Activated CD4-positive, alpha-beta T cell treated with anti-CD3 and anti-CD28 coated beads, Interleukin-2, amount 50 U/mL, for 48 hours (primary cell): ENCODE measurements at regions not wholly inside any gene's neighbourhood (a gene's known extent, or its start where the extent isn't known, plus 50 kb on each side); places are given as distances from the start of the nearest gene placed in this dataset.

Source experiments
- DNase-seq, 2 experiments: peaks; one replicate each; pipeline ENCODE4 v3.0.0-alpha.2; 2020

DNA sequence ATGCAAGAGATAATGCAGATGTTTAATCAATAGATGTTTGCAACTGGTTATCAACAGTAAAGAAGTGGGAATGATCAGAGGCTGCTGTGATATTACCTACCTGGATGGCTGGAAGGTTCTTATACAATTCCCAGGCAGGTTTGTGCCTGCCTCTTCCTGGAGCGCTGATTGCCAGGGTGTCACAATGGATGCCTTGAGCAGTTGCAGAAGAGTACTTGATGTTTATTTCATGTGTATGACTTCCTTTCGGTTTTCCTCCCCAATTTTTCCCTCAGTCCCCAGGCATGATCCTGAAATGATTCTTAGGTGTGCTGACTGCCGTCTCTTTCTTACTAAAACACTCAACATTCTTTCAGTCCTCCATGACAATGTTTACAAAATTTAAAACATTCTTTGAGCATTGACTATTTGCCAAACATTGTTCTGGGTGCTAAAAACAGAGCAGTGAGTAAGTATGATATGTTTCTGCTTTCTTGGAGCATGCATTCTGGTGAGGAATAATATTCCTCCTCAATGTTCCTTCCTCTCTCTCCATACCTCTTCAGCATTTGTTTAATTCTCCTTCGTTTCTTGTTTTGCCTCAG lies 416.6 kb upstream of the TRIB2 start:
- DNase-seq: no peak

- no peak for DNase-seq
Observed at GRCh38 chr2:12300927-12301326, 415.8 kb upstream of the TRIB2 start.

DNA sequence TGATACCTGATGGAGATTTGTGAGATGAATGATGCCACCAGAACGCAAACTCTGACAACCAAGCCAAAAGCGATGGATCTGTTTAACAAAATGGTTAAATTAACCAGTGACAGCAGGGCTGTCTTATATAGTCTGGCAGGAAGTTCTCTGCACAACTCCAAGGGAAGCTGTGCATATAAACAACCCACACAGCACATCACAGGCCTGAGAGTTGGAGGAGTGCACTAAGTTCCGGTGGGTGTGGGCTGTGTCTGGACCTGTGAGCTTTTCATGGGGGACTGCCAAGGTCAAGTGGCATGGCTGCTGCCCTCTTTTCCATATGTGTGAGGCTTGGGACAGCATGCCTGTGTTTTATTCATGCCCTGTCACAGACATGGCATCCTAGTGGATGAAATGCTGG lies 414.6 kb upstream of the TRIB2 start:
- no peak for DNase-seq

DNA sequence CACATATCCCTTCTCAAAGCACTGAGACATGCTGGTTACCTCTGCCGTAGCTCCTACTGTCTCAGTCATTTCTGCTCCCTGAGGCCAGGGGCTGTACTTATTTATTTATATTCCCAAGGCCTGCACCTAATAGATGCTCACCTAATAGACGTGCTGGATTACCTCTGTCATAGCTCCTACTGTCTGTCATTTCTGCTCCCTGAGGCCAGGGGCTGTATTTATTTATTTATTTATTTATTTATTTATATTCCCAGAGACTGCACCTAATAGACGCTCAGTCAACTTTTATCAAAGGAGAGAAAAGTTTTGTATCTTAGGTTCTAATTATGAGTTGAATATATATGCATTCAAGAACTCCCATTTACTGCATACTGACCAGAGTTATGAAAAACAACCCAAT lies 414.0 kb upstream of the TRIB2 start:
- no peak for DNase-seq

DNA sequence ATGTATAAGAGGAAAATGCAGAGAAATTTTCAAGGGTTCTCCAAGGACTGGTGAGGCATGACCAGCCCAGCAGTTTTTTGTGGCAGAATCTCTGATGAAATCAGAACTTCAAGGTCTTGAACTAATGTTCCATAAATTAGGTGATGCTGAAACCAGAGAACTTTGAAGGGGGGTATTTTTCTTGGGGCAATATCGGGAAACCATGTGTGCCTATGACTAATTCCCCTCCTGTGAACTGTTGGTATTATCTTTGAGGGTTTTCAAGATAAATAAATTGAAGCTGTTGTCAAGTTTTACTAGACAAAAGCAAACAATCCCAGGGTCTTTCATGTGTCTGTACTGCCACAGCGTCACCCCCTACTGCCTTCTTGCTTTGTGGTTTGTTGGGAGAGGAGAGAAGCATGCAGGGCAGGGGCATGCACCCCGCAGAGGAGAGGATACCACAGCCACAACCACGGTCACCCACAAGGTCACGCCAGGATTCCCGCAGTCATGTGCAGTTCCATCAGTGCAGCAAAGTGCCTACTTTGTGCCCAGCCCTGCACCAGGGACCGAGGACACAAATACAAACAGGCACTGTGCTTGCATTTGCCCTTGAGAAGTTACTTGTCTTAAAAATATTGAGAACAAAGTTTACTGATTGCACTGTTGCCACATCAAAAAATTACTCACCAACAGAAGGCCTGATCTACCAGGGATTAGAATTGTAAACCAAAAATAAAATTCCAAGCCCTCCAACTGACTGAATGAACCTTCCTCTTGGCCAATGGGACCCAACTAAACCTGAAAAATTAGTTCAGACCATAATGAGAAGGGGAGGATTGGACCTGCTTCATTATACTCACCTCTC lies 413.3 kb upstream of the TRIB2 start:
- peak; percentile 27 to 34 for DNase-seq

GRCh38 chr2:12304564-12305171 lies 412.1 kb upstream of the TRIB2 start:
- DNase-seq: no peak

- no peak for DNase-seq
Observed at GRCh38 chr2:12305931-12306330, 410.8 kb upstream of the TRIB2 start.

GRCh38 chr2:12310399-12310798 lies 406.3 kb upstream of the TRIB2 start:
- no peak for DNase-seq

- DNase-seq: no peak
Observed at GRCh38 chr2:12313445-12314126, 403.1 kb upstream of the TRIB2 start.

DNA sequence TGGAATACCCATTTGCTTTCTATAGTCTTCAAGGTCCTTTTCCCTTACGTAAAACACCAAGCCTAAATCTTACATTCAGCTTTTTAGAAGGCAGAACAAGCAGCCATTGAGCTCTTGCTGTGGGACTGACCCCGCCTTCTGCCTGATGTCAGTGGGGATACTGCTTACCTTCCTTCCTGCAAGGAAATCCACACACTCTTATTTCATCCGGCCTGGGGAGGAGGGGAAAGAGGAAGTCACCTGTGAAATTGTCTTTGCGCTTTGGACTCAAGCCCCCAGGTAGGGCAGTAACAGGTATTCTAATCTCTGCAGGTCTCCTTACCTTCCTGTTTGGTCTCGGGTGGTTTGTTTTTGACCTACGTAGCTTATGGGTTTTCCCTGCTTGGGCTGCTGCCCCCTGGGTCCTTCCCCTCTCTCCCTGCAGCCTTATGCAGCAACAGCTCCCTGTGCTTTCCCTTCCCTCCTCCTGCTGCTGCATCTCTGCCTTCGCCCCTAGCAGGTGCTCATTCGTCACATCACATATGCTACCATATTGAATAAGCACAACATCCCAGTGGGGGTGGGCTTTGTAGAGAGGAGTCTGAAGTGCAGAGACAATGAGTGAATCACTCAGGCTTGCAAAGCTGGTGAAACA lies 402.5 kb upstream of the TRIB2 start:
- no peak for DNase-seq

- DNase-seq: no peak
Observed at GRCh38 chr2:12315224-12315623, 401.5 kb upstream of the TRIB2 start.

- DNase-seq: no peak
Observed at GRCh38 chr2:12316476-12316875, 400.3 kb upstream of the TRIB2 start.

GRCh38 chr2:12317286-12317685 lies 399.4 kb upstream of the TRIB2 start:
- no peak for DNase-seq

- no peak for DNase-seq
Observed at GRCh38 chr2:12317814-12318426, 398.8 kb upstream of the TRIB2 start.

- no peak for DNase-seq
Observed at GRCh38 chr2:12318427-12319057, 398.2 kb upstream of the TRIB2 start.

GRCh38 chr2:12320027-12320734 lies 396.6 kb upstream of the TRIB2 start:
- no peak for DNase-seq

- no peak for DNase-seq
Observed at GRCh38 chr2:12320991-12321641, 395.6 kb upstream of the TRIB2 start.

DNA sequence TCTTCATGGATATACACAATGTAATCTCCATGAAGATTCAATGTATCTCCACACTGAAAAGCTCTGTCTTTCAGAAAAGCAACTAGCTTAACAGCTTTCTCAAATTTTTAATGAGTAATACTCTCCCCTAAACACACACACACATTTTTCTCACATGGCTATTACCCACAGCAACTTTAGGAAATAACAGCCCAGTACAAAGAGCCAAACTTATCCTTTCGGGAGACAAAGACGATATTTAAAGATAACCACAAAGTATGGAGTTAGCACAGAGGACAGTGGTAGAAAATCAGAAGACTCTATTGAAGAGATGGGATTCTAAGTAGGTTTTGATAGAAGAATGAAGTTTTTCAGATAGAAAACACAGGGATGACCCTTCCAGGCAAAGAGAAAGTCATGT lies 394.9 kb upstream of the TRIB2 start:
- DNase-seq: no peak

- DNase-seq: no peak
Observed at GRCh38 chr2:12325806-12326205, 390.9 kb upstream of the TRIB2 start.

- peak in 1 of 2 experiments; percentile 16 for DNase-seq
Observed at GRCh38 chr2:12326449-12327190, 390.1 kb upstream of the TRIB2 start.
